ENCODE measurements at regions not wholly inside any gene's neighbourhood (a gene's known extent, or its start where the extent isn't known, plus 50 kb on each side); places are given as distances from the start of the nearest gene placed in this dataset.

DNA sequence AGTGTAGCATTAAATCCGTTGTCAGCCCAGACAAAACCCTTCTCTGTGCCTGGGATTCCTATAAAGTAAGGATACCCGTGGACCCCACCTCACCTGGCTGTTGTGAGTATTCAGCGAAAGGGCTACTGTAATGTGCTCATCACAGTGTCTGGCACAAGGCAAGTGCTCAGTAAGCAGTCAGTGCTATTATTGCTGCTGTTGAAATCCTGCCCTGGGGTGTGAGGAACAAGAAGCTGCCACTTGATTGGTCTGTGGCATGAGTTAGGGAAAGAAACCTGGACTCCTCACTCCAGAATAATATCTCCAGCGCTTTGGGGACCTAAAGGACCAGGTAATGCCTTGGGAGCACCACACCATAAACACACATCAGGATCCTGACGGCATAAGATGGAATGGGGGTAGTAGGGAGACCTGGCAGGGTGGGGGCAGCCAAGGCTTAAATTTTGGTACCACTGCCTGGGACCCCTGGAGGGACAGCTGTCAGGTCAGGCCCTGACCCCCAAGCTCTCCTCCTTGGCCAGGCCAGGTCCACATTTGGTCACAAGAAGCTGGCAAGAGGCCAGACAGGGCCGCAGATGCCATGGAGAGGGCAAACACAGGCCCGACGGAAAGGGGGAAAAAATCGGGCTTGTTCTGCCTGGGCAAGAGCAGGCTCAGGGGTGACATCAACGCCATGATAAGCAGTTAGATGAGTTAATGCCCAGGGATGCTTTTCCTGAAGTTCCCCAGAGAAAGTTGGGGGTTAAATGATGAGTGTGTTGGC, 66.5 kb downstream of the MRPL14 start:
- TF ChIP-seq, protein P1, sequence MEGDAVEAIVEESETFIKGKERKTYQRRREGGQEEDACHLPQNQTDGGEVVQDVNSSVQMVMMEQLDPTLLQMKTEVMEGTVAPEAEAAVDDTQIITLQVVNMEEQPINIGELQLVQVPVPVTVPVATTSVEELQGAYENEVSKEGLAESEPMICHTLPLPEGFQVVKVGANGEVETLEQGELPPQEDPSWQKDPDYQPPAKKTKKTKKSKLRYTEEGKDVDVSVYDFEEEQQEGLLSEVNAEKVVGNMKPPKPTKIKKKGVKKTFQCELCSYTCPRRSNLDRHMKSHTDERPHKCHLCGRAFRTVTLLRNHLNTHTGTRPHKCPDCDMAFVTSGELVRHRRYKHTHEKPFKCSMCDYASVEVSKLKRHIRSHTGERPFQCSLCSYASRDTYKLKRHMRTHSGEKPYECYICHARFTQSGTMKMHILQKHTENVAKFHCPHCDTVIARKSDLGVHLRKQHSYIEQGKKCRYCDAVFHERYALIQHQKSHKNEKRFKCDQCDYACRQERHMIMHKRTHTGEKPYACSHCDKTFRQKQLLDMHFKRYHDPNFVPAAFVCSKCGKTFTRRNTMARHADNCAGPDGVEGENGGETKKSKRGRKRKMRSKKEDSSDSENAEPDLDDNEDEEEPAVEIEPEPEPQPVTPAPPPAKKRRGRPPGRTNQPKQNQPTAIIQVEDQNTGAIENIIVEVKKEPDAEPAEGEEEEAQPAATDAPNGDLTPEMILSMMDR (IDR thresholded peaks at IDR 0.05), result no peak
- no peak for TF ChIP-seq EP300 (IDR thresholded peaks at IDR 0.05)
